Heart left ventricle (tissue), 16 donors: ENCODE measurements at regions not wholly inside any gene's neighbourhood (a gene's known extent, or its start where the extent isn't known, plus 50 kb on each side); places are given as distances from the start of the nearest gene placed in this dataset.

ENCODE experiments used
- ATAC-seq, 4 donors: fragments of 200-7000 bp; cut with Tn5 transposase; one replicate each; pipeline ENCODE4 v1.9.1; 2020 to 2022; ENCODE audit warnings: moderate library complexity in 4 of 4, mild to moderate bottlenecking in 3 of 4, moderate number of reproducible peaks in 1 of 4
- DNase-seq, 5 donors: peaks; one replicate each; pipeline ENCODE4 v3.0.0-alpha.2; 2020
- H3K27ac ChIP-seq, 12 donors: fragments of 200-600 bp; sonication (generic) in 4 of 12; one replicate each; pipeline versions ENCODE4 v1.5.0 to v1.8.0; 2016 to 2022; ENCODE audit warnings: mild to moderate bottlenecking in 2 of 12
- H3K27me3 ChIP-seq, 9 donors: fragments of 200-600 bp; sonication (generic) in 2 of 9; one replicate each; pipeline versions ENCODE4 v1.5.1 to v1.8.0; 2016 to 2022; ENCODE audit warnings: mild to moderate bottlenecking in 3 of 9
- H3K36me3 ChIP-seq, 9 donors: fragments of 200-600 bp; sonication (generic) in 2 of 9; one replicate each; pipeline versions ENCODE4 v1.5.0 to v1.8.0; 2018 to 2022; ENCODE audit warnings: mild to moderate bottlenecking in 2 of 9
- H3K4me1 ChIP-seq, 12 donors: fragments of 200-600 bp; sonication (generic) in 4 of 12; one replicate each; pipeline versions ENCODE4 v1.5.0 to v1.8.0; 2016 to 2022; ENCODE audit warnings: mild to moderate bottlenecking in 3 of 12
- H3K4me3 ChIP-seq, 12 donors: fragments of 200-600 bp; sonication (generic) in 4 of 12; one replicate each; pipeline versions ENCODE4 v1.5.0 to v1.8.0; 2017 to 2022; ENCODE audit warnings: mild to moderate bottlenecking in 9 of 12, moderate library complexity in 4 of 12
- H3K9me3 ChIP-seq, 12 donors: fragments of 200-600 bp; sonication (generic) in 4 of 12; one replicate each; pipeline versions ENCODE4 v1.5.0 to v1.8.0; 2016 to 2022; ENCODE audit warnings: mild to moderate bottlenecking in 1 of 12
- CTCF ChIP-seq, 12 donors: fragments of 200-600 bp; sonication (generic) in 4 of 12; IDR thresholded peaks; one replicate each; pipeline versions ENCODE4 v1.5.0 to v1.8.0; 2018 to 2022; ENCODE audit warnings: antibody characterized with exemption in 12 of 12, mild to moderate bottlenecking in 5 of 12
- POLR2A ChIP-seq, 2 donors: fragments of 450-650 bp; IDR thresholded peaks; one replicate each; pipeline ENCODE4 v1.6.1; 2017; ENCODE audit warnings: antibody characterized with exemption in 2 of 2, mild to moderate bottlenecking in 2 of 2, moderate library complexity in 2 of 2
- WGBS, 4 donors: extraction: QIAGEN DNeasy Blood & Tissue Kit in 2 of 4; methylation state at CpG; one replicate each; pipeline versions ENCODE4 v1.1.5 to v1.1.7; 2013 to 2018; 5-methylcytosine and 5-hydroxymethylcytosine counted together
- intact Hi-C, 10 donors: fragments of 100-400 bp; cut with DNase I; formaldehyde crosslinking; loops; one replicate each; pipeline versions ENCODE4 v1.11.1 to v1.14.2; 2022
- donor health status: ischemic (EF 13 %, LVEDD 7.1; RV severe dilation, severe dysfunction).
- donor health status: healthy with polysubstance abuse.
- donor health status: DM: no; HTN: yes; CAD: no.
- donor health status: DM: no; HTN: no; CAD: no.
- donor health status: ischemic (EF 25% LVEDD 6.9; RV normal size, moderate dysfunction).
- donor health status: ischemic (EF 25% LVEDD 5.7; RV mildly dilated, moderate dysfunction).
- donor health status: healthy.
- donor health status: DM: yes; HTN: yes; CAD: no.
- donor health status: ischemic (EF 35%, LVEDD 5.7; RV mildly dilated, moderate dysfunction).
- donor health status: nonischemic (EF 11% LVEDD 7.7; RV severe dilation, severe dysfunction).
- donor health status: DM: yes; HTN: yes; CAD: no.
- donor health status: PGD.
- donor health status: ischemic (EF 29% LVEDD 5.4; RV normal size, mild dysfunction).
- donor health status: nonischemic (EF 23%, LVEDD 6.1; RV moderate dilation, normal function).

GRCh38 chr4:111811661-111812060 lies 333.6 kb upstream of the FAM241A start:
- peaks cover 0 to 7% (median 0%) of the 10 kb centered on the region in 9 donors for H3K27me3 ChIP-seq
- peaks cover 0 to 6% (median 0%) of the 10 kb centered on the region in 12 donors for H3K9me3 ChIP-seq
- intact Hi-C loops = no loop called here
- DNase-seq = no peak
- no peaks in the 10 kb centered on the region for H3K36me3 ChIP-seq
- H3K4me3 ChIP-seq = no peak overlapping the region
- WGBS, 4 donors = 67 to 76% (median 71%) methylated on average over 2 of the region's 2 CpGs
- H3K4me1 ChIP-seq = no peaks in the 10 kb centered on the region
- no peak for TF ChIP-seq POLR2A (IDR thresholded peaks at IDR 0.05)
- no peak for TF ChIP-seq CTCF (IDR thresholded peaks at IDR 0.05)
- no peak for ATAC-seq
- H3K27ac ChIP-seq = no peak overlapping the region

GRCh38 chr4:111812114-111812513 lies 333.1 kb upstream of the FAM241A start:
- no peak overlapping the region for H3K27ac ChIP-seq
- intact Hi-C loops = no loop called here
- H3K4me3 ChIP-seq = no peak overlapping the region
- TF ChIP-seq POLR2A (IDR thresholded peaks at IDR 0.05) (no peak), CTCF (IDR thresholded peaks at IDR 0.05) (no peak)
- ATAC-seq (no peak), DNase-seq (no peak)
- H3K36me3 ChIP-seq = no peaks in the 10 kb centered on the region
- WGBS, 4 donors = 78 to 90% (median 88%) methylated on average over 3 of the region's 3 CpGs
- peaks cover 0 to 7% (median 0%) of the 10 kb centered on the region in 9 donors for H3K27me3 ChIP-seq
- peaks cover 0 to 8% (median 0%) of the 10 kb centered on the region in 12 donors for H3K9me3 ChIP-seq
- H3K4me1 ChIP-seq = no peaks in the 10 kb centered on the region

- TF ChIP-seq CTCF (IDR thresholded peaks at IDR 0.05) (no peak), POLR2A (IDR thresholded peaks at IDR 0.05) (no peak)
- H3K27me3 ChIP-seq = peaks cover 0 to 7% (median 0%) of the 10 kb centered on the region in 9 donors
- ATAC-seq = no peak
- intact Hi-C loops = no loop called here
- H3K9me3 ChIP-seq = peaks cover 0 to 13% (median 3%) of the 10 kb centered on the region in 12 donors
- no peaks in the 10 kb centered on the region for H3K36me3 ChIP-seq
- 51 to 64% (median 56%) methylated on average over 1 of the region's 1 CpG for WGBS, 4 donors
- H3K4me3 ChIP-seq = no peak overlapping the region
- no peaks in the 10 kb centered on the region for H3K4me1 ChIP-seq
- DNase-seq = no peak
- no peak overlapping the region for H3K27ac ChIP-seq
These were observed 332.5 kb upstream of the FAM241A start for GRCh38 chr4:111812760-111813159.

- Histone ChIP-seq H3K27me3 (no peaks in the 10 kb centered on the region), H3K36me3 (no peaks in the 10 kb centered on the region), H3K4me1 (no peaks in the 10 kb centered on the region), H3K4me3 (no peak overlapping the region), H3K9me3 (peaks cover 0 to 20% (median 7%) of the 10 kb centered on the region in 12 donors), H3K27ac (no peak overlapping the region)
- DNase-seq = no peak
- ATAC-seq = no peak
- WGBS, 4 donors = 37 to 43% (median 42%) methylated on average over 3 of the region's 3 CpGs
- TF ChIP-seq CTCF (IDR thresholded peaks at IDR 0.05) (no peak), POLR2A (IDR thresholded peaks at IDR 0.05) (no peak)
- intact Hi-C loops = no loop called here
These were observed 331.6 kb upstream of the FAM241A start for GRCh38 chr4:111813555-111814140.
